ENCODE measurements at regions not wholly inside any gene's neighbourhood (a gene's known extent, or its start where the extent isn't known, plus 50 kb on each side); places are given as distances from the start of the nearest gene placed in this dataset.
"Not testable (repeated sequence)": the region's sequence is repeated elsewhere in the genome, so short reads cannot be mapped to it uniquely, and the experiment has no call there.

GRCh38 chr3:89946884-89947283 lies 839.5 kb downstream of the EPHA3 start:
- DNase-seq: no peak

DNA sequence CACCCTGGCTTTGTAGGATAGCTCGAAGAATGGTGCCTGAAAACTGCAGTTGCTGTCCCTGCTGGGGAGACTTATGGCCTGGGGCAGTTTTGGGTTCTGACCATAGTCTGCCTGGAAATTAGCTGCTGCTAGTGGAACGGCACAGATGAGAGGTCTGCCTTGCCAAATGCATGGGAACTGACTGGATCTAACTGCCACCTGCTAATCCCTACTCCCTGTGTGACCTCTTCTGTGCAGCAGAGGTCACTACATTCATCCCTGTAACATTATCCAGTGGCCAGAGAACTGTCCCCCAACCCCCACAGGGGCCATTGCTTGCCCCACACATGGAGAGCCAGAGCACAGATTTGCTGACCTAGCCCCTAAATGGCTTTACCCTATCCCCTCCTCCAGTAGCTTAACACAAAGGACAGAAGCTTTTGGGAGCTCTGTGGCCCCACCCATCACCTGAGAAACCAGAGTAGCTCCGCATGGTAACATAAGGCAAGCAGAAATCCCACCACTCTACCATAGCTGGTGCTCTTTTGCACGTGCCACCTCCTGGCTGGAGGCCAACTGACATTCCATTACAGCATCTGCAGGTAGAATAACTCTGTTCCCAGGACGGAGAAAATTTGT lies 840.0 kb downstream of the EPHA3 start:
- DNase-seq: no peak

DNA sequence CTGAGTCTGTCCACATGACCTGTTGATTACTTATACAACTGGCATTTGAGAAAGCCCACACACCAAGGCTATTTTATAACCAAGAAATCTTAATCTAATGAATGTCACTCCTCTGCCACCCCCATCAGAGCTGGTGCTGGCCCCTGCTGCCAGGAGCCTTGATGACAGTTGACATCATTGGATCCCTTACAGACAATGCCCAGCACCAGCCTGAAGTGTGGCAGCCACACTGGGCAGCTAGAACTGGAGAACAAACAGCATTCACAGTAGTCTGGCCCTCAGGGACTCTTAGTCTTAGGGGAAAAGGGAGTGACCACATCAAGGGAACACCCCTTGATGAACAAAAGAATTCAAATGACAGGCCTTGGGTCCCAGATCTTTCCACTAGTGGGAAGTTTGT lies 840.6 kb downstream of the EPHA3 start:
- DNase-seq: no peak

- DNase-seq: no peak
These were observed 843.4 kb downstream of the EPHA3 start for GRCh38 chr3:89950772-89951171.

DNA sequence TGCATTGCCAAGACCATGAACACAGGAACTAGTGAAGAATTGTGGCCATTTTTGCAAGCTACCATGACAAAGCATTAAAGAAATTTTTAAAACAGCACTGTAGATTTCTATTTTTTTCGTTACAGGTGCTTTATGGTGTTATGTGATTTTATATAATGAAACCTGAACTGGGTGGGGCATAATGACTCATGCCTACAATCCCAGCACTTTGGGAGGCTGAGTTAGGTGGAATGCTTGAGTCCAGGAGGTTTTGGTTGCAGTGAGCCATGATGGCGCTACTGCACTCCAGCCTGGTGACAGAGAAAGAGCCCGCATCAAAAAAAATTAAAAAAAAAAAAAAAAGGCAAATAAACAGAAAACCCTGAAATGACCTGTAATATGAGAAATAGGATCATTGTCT lies 846.7 kb downstream of the EPHA3 start:
- no peak for DNase-seq

DNA sequence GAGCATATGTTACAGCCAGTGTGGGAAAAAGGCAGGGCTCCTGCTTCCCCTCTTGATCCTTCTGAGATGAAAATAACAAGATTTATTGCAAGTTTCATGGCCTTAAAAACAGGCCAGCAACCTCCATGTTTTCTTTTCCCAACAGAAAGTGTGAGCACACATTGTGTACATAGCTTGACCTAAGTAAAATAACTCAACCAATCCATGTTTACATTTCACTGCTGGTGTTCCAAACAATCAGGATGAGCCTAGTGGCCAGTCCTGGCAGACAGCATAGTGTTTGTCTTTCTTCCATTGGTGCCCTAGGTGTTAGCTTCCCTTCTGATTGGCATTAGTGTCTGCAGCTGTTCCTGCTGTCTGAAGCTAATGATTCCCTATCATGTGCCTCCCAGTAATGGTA lies 847.7 kb downstream of the EPHA3 start:
- DNase-seq: no peak

DNA sequence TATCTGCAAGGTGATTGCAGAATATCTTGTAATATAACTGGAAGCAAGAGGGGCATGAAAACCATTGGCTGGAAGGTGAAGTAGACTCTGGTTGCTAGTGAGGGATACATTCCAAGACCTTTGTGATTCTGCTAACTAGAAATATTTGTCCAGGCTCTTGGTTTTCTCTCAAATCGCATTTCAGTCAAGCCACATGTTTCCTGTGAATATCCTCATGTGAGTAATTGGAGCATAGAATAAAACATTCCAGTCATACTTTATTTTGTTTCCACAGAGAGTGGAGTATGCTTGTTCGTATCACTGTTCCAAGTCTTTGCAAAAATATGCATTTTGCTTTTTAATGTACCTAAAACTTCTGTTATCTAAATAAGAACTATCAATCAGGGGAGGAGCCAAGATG lies 850.0 kb downstream of the EPHA3 start:
- DNase-seq: peak; percentile 65

- not testable (repeated sequence) for DNase-seq
These were observed 850.7 kb downstream of the EPHA3 start for GRCh38 chr3:89958163-89958562.

DNA sequence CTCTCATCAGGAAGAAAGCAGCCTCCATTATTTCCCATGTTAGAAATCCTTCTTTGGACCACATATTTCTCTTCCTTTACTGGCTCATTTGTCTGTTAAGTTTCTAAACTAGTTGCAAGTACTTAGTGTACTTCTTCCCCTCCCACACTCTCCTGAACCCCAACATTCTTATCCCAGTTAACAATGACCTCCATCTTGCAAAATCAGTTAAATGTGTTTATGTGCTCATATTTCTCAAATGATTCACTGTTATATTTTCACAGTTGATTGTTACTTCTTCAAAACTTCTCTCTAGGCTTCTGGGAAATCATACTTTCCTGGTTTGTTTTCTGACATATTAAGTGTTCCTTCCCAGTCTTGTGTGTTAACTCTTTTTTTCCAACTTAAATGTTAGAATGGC lies 856.9 kb downstream of the EPHA3 start:
- no peak for DNase-seq

- no peak for DNase-seq
These were observed 859.6 kb downstream of the EPHA3 start for GRCh38 chr3:89966877-89967665.

DNA sequence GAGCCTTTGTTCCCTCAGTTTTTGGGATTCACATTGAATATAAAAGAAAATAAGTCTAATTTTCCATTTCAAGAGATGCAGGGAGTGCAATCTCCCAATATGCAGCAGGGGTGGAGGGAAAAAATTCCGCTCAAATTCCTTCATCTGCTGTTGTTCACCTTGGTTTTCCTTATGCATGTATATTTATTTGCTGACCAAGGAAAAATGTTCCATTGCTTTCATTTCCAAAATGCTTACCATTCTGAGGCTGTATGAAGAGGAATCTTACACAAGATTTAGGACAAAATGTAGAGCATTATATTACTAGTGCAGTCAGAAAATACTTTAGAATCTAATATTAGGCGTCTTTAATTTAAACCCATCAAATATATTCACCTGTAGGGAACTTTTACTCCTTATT lies 863.9 kb downstream of the EPHA3 start:
- no peak for DNase-seq

- DNase-seq: no peak
These were observed 865.7 kb downstream of the EPHA3 start for GRCh38 chr3:89973156-89973555.

GRCh38 chr3:89974903-89975519 lies 867.6 kb downstream of the EPHA3 start:
- no peak for DNase-seq

GRCh38 chr3:89983449-89983848 lies 876.0 kb downstream of the EPHA3 start:
- DNase-seq: no peak

DNA sequence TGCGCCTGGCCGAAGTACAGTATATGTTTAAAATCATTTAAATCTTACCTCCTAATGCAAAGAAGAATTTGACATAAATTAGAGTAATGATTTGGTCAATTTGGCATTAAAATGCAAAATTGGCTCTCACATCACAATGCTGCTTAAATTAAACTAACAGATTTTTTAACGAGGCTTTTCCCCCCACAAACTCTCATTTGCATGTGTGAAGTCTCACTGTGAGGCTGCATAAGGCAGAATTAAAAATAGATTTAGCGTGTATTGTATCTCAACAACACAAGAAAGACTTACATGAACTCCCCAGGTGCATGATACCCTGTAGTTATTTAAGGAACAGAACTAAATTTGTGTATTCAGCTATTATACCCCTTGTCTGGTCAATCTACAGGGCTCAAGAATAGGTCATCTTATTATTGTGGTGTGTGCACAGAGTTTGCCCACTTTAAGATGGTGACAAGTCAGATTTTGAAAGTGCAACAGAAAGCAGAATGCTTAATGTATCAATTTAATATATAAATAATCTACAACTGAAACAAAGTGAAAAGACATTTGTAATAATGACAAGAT lies 897.9 kb downstream of the EPHA3 start:
- DNase-seq: no peak

DNA sequence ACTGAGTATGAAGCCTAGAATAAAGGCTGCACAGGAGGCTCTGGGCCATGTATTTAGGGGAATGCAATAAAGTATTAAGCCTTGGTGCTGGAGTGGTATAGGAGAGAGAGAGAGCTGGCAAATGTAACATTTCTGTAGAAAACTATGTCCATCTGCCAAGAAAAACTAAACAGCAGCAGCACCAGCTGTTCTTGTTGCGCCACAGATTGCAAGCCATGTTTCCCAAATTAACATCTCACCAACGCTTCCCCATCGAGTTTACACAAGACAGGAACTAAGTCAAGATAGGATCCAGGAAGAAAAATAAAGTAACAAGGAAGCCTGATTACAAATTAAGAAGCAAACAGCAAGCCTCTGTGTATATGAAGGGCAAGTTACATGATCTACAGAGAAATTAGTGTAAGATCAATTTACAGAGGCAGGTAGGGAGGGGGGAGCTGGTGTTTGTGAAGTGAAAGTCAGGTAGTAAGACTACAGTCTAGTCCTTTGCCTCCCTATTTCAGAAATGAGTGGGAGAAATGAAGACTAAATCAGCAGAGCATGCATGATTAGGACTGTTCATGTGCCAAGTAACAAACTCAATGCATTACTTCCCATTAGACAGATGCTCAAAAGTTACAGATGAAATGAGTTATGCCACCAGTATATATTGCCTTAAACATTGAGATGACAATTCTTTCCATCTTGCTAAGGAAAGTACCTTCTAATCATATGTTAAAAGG lies 900.5 kb downstream of the EPHA3 start:
- peak; percentile 5 for DNase-seq

DNA sequence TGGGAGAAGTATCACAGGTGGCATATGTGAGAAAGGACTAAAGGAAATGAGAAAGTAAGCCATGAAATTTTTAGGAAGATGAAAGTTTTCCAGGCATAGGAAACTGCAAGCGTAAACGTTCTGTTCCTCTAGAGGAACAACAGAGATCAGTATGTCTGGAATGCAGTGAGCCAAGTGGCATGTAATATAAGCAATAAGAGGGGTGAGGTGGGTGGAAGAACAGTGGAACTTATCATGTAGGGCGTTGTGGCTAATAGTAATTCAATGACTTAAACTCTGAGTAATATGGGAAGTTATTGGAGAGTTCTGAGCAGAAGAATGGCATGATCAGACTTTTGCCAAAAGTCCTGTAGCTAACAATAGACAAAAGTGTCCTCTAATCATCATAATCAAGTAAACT lies 902.9 kb downstream of the EPHA3 start:
- DNase-seq: peak; percentile 81

DNA sequence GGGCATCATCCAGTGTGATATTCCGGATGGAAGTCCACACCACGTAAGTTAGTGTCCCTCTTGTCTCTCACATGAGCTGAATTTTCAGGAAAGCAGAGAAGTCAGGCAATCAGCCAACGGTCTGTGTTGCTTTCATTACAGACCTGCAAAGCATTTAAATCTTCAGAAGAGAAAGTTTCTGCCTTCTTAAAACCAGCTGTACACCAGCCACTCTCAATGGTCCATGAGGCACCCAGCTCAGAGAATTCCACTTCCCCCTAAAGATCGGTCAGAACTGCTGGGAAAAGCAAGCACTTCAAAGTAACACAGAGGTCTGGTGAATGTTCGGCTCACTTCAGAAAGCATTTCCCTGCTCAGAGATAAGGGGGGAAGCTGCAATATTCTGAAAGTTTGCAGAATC lies 903.7 kb downstream of the EPHA3 start:
- peak; percentile 19 for DNase-seq

- DNase-seq: no peak
These were observed 904.2 kb downstream of the EPHA3 start for GRCh38 chr3:90011596-90011995.

- no peak for DNase-seq
These were observed 904.6 kb downstream of the EPHA3 start for GRCh38 chr3:90011996-90012395.

GRCh38 chr3:90015688-90016356 lies 908.4 kb downstream of the EPHA3 start:
- peak; percentile 92 for DNase-seq

DNA sequence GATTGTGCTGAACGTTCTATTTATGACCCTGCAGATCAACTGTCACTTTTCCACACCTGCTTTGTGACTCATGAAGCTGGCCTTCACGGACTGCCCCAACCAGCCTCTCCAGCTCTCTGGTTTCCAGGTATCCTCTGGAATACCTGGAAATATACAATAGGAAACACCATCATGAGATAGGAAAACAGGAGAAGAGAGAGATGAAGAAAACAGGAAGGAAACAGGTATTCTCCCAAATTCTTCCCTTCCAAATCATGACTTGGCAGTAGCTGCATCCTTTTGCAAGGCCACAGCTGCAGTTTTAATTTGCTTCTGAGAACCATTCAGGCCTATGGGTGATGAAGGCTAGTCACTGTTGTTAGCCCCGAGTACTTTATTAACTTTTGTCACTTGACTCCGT lies 909.1 kb downstream of the EPHA3 start:
- no peak for DNase-seq

DNA sequence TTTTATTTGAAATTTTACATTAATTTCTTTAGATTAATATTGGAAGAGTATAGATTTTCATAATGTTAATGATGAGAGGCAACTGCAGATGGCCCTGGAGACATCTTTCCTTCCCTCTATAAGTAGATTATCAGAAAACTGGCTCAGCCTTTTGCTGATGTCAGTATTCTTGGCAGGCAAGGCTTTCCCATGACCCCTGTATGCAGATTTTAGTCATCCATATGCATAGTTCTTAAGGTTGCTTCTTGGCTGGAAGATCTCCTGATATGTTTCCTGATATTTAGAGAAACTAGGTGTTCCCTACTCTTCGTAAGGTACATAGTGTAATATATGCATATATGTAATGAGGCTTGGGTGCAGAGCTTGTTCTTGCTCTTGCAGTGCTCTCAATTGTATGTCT lies 911.4 kb downstream of the EPHA3 start:
- no peak for DNase-seq
